GM18907 (cell line): ENCODE measurements at regions not wholly inside any gene's neighbourhood (a gene's known extent, or its start where the extent isn't known, plus 50 kb on each side); places are given as distances from the start of the nearest gene placed in this dataset.

Experiments used
- ATAC-seq: cut with Tn5 transposase; IDR thresholded peaks from one replicate; pipeline ENCODE4 v1.9.1; 2021; ENCODE audit warnings: mild to moderate bottlenecking, moderate library complexity; ENCODE audit not compliant: unreplicated experiment

- ATAC-seq: no peak
Measured at GRCh38 chr22:27679176-27679575, 122.4 kb downstream of the MN1 start.

DNA sequence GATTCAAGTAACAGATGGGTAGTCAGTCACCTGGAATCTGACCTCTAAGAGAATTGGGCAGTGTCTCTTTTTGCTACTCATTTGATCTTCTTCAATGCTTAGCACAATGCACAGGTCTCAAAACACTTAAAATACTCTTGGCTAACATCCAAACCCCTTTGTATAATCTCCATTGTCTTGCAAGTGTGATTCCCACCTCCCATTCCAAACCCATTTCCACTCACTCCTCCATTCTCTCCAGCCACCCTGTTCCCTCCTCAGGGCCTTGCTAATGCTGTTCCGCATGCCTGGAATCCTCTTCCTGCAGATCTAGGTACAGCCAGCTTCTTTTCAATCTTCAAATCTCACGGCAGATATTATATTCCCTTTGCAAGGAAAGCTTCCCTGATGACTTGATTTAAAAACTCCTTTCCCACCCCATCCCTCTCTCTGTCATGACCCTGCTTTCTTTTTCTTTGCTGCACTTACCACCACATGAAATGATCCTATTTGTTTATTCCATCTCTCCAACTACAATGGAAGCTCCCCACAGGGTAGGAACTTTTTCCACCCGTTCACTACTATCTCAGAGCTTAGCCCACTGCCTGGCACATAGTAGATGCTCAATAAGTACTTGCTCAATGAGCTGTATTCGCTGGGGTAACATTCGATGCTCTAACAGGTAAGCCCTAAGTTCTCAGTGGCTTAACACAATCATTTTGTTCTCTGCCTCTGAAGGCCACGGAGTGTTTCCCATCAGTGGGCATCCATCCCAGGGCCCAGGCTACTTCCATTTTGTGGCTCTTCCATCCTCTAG, 121.7 kb downstream of the MN1 start:
- ATAC-seq: no peak

DNA sequence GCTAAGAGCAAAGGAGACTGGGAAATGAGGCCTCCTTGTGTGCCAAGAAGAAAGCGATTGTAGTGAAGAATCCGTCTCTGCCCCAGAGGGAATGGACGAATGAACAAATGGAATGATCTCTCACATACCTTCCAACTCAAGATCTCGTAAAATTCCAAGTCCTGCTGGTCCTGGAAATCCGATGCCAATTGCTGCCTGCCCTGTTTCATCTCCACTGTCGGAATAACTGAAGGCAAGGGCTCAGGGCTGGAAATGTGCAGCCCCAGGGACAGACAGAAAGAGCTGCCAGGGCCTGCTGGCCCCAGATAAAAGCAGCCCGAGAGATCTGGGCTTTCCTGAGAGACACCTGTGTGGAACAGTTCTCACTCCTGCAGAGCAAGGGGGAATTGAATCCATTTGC, 120.9 kb downstream of the MN1 start:
- no peak for ATAC-seq

DNA sequence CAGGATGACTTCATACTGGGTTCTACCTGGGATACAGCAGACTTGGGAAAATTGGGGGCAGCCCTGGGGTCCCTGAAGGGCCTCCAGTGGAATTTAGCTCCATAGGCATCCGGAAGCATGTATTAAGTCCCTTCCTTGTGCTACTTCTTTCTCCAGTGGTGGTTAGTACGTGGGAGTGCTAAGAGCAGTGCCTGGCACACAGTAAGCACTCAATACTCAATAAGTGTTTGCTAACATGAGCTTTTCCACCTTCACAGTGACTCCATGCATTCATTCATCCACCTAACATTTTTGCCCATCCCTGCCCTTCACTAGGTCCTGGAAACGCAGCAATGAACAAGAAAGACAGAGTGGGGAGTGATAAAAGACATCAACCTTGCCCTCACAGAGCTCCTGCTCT, 120.5 kb downstream of the MN1 start:
- no peak for ATAC-seq

- ATAC-seq: no peak
Measured at GRCh38 chr22:27682437-27682836, 119.1 kb downstream of the MN1 start.

DNA sequence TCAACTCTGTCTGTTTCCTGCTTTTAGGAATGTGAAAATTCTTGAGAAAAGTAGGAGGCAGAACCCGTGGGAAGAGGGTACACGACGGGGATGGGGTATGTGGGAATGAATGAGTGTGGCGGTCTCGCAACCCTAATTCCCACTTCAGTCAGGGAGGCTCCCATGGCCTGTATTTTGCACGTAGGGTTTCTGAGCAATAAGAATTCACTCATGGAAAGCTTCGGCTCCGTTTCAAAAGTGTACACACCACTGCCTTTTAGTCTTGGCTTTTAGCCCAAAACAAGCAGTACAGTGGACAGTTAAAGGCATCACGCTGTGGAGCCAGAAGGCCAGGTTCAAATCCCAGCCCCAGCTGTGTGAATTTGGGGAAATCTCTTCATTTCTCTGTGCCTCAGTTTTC, 116.7 kb downstream of the MN1 start:
- ATAC-seq: no peak

DNA sequence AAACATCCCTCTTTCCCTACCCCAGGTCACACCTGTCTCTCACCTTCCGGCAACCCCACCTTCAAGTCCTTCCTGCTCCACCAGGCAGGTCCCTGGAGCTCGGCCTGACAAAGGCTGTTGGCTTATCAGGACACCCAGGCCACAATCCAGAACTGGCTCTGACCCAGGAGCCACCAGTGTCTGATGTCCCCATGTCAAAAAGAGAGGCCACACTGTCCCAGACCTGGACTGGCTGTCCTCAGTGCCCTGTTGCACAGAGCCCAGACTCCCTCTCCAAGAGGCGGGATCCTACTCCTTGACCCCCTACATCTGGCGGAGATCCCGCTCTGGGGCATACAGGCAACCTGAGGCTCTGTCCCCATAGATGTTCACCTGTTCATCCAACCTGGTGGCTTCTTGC, 116.0 kb downstream of the MN1 start:
- no peak for ATAC-seq

GRCh38 chr22:27685970-27686369, 115.6 kb downstream of the MN1 start:
- ATAC-seq: no peak

GRCh38 chr22:27686534-27686933, 115.0 kb downstream of the MN1 start:
- no peak for ATAC-seq

DNA sequence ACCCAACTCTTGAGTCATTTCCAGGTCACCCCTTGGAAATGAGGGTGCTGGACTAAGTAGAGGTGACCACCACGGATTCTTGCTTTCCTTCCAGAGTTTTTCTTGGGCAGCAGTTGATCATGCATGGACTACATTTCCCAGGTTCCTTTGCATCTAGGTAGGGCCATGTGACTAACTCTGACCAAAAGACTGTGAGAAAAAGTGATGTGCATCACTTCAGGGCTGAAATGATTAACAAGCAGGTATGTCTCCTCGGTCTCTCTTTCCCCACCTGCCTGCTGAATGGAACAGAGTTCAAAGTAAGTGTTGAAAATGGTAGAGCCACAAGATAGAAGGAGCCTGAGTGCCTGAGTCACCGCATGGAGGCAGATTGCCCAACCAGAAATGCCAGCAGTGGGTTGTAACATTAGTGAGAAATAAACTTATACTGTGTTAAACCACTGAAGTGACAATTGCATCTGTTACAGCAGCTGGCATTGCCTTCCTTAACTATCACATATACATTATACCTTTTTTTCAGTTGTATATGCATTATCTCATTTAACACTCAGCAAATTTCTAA, 113.5 kb downstream of the MN1 start:
- no peak for ATAC-seq

DNA sequence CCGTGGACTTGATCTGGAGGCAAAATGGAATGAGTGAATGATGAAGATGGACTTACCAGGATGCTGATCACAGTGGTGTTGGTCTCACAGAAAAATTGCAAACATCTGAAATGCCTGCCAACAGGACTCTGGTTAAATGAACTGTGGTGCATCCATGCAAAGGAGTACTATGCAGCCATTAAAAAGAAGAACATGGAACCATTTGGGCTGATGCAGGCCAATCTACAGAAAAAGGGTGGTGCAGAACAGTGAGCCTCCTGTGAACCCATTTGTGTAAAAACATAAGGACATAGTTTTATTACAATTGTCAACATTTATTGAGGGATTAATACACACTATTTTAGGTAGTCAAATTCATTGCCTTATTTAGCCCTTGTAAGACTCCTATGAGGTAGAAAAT, 111.9 kb downstream of the MN1 start:
- no peak for ATAC-seq

DNA sequence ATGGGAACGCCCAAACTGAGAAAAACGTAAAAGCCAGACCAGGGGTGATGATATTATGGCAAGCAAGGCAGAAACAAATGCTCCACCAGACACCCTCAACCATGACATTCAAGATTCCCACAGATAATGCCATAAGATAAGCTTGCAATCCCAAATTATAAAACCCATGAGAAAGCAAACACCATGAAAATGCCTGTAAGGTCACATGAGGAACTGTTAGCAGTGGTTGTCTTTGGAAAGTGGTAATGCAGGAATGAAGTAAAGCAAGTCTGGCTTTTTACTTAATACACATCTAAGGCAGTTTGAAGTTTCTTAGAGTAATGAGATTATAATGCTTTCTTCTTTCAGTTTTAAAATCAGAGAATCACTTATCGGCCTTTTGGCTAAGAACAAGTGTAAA, 111.0 kb downstream of the MN1 start:
- ATAC-seq: no peak

DNA sequence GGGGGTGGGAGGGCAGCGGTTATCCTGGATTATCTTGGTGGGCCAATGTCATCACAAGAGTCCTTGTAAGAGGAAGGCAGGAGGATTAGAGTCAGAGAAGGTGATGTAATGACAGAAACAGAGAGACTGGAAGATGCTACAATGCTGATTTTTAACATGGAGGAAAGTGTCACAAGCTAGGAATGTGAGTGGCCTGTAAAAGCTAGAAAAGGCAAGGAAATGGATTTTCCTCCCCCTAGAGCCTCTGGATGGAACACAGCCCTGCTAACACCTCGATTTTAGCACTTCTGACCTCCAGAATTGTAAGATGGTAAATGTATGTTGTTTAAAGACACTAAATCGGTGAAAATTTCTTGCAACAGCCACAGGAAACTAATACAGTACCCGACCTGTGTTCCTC, 109.3 kb downstream of the MN1 start:
- no peak for ATAC-seq

- ATAC-seq: no peak
Measured at GRCh38 chr22:27695925-27696324, 105.6 kb downstream of the MN1 start.

DNA sequence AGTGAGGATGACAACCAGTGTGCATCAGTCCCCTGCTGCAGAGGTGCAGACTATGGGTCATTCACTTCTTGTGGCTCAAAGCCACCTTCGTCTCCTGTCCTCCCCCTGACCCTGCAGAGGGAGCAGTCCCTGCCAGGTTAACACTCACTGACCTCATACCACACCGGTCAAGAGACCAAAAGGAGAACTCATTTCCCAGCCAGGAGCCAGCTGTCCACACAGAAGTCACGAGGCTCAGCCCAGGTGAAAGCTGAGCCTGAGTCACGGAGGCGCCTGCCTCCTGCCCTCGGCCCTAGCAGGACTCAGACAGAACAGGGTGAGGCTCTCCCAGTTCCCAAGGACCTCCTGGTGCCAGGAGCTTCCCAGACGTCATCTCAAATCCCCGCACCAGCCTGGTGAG, 103.7 kb downstream of the MN1 start:
- ATAC-seq: no peak
